Liver (tissue), 7 donors: ENCODE measurements at regions not wholly inside any gene's neighbourhood (a gene's known extent, or its start where the extent isn't known, plus 50 kb on each side); places are given as distances from the start of the nearest gene placed in this dataset.
A peak's percentile ranks its signal among the peaks of the same experiment; 100 is the strongest.

Experiments used
- DNase-seq: peaks from one replicate; pipeline ENCODE4 v3.0.0-alpha.2; 2017; ENCODE audit warnings: low spot score
- H3K27ac ChIP-seq, 2 donors: one replicate each; pipeline ENCODE4 v1.7.0; 2013; ENCODE audit warnings: inconsistent platforms in 2 of 2, low read length in 2 of 2, control low read depth in 1 of 2, low read depth in 1 of 2, mild to moderate bottlenecking in 1 of 2
- H3K27me3 ChIP-seq, 4 donors: one replicate each; pipeline versions ENCODE4 v1.6.1 to v1.7.0; 2013; ENCODE audit warnings: low read length in 3 of 4, inconsistent platforms in 1 of 4, mild to moderate bottlenecking in 1 of 4, moderate library complexity in 1 of 4; ENCODE audit not compliant: control insufficient read depth in 4 of 4, insufficient read depth in 4 of 4
- H3K36me3 ChIP-seq, 4 donors: one replicate each; pipeline versions ENCODE4 v1.6.1 to v1.7.0; 2013; ENCODE audit warnings: low read length in 3 of 4, mild to moderate bottlenecking in 3 of 4, low read depth in 1 of 4, moderate library complexity in 1 of 4; ENCODE audit not compliant: control insufficient read depth in 4 of 4, insufficient read depth in 3 of 4
- H3K4me1 ChIP-seq, 4 donors: one replicate each; pipeline versions ENCODE4 v1.6.1 to v1.7.0; 2013; ENCODE audit warnings: low read length in 3 of 4, mild to moderate bottlenecking in 3 of 4, moderate library complexity in 1 of 4; ENCODE audit not compliant: control insufficient read depth in 4 of 4, insufficient read depth in 4 of 4
- H3K4me3 ChIP-seq, 3 donors: one replicate each; pipeline versions ENCODE4 v1.6.1 to v1.7.0; 2013; ENCODE audit warnings: low read length in 3 of 3, control low read depth in 1 of 3, low read depth in 1 of 3, mild to moderate bottlenecking in 1 of 3
- H3K9ac ChIP-seq, 2 donors: one replicate each; pipeline ENCODE4 v1.7.0; 2013; ENCODE audit warnings: low read length in 2 of 2, mild to moderate bottlenecking in 2 of 2, moderate library complexity in 2 of 2, control low read depth in 1 of 2, low read depth in 1 of 2
- H3K9me3 ChIP-seq, 4 donors: one replicate each; pipeline versions ENCODE4 v1.6.1 to v1.7.0; 2013; ENCODE audit warnings: low read length in 3 of 4; ENCODE audit not compliant: control insufficient read depth in 4 of 4
- EGR1 ChIP-seq, 2 donors: IDR thresholded peaks; 2 replicates each; pipeline ENCODE4 v1.6.1; 2016 to 2018; ENCODE audit warnings: antibody characterized with exemption in 2 of 2, low read depth in 2 of 2
- FOXA2 ChIP-seq: IDR thresholded peaks from 2 replicates; pipeline ENCODE4 v1.6.1; 2016; ENCODE audit warnings: antibody characterized with exemption
- GABPA ChIP-seq, 2 donors: IDR thresholded peaks in 1 of 2; conservative IDR thresholded peaks in 1 of 2; 2 replicates each; pipeline ENCODE4 v1.6.1; 2016; ENCODE audit warnings: antibody characterized with exemption in 2 of 2, mild to moderate bottlenecking in 1 of 2, moderate library complexity in 1 of 2
- HNF4A ChIP-seq, 2 donors: conservative IDR thresholded peaks; 2 replicates each; pipeline ENCODE4 v1.6.1; 2016; ENCODE audit warnings: antibody characterized with exemption in 2 of 2, mild to moderate bottlenecking in 2 of 2
- HNF4G ChIP-seq: IDR thresholded peaks from 2 replicates; pipeline ENCODE4 v1.6.1; 2016; ENCODE audit warnings: antibody characterized with exemption
- NR2F2 ChIP-seq: IDR thresholded peaks from 2 replicates; pipeline ENCODE4 v1.6.1; 2016; ENCODE audit warnings: antibody characterized with exemption
- REST ChIP-seq: IDR thresholded peaks from 2 replicates; pipeline ENCODE4 v1.6.1; 2016; ENCODE audit warnings: antibody characterized with exemption, mild to moderate bottlenecking
- RXRA ChIP-seq, 2 donors: IDR thresholded peaks; 2 replicates each; pipeline ENCODE4 v1.6.1; 2017 to 2018; ENCODE audit warnings: antibody characterized with exemption in 2 of 2, mild to moderate bottlenecking in 1 of 2
- SP1 ChIP-seq: IDR thresholded peaks from 2 replicates; pipeline ENCODE4 v1.6.1; 2018; ENCODE audit warnings: antibody characterized with exemption, mild to moderate bottlenecking
- TAF1 ChIP-seq: conservative IDR thresholded peaks from 2 replicates; pipeline ENCODE4 v1.6.1; 2016; ENCODE audit warnings: antibody characterized with exemption, mild to moderate bottlenecking
- YY1 ChIP-seq: IDR thresholded peaks from 2 replicates; pipeline ENCODE4 v1.6.1; 2016; ENCODE audit warnings: antibody characterized with exemption, mild to moderate bottlenecking
- WGBS: extraction: QIAGEN DNeasy Blood & Tissue Kit; methylation state at CpG from one replicate; pipeline ENCODE4 v1.1.7; 2013; 5-methylcytosine and 5-hydroxymethylcytosine counted together
- TF ChIP-seq, protein P1 (sequence below): IDR thresholded peaks from 2 replicates; pipeline ENCODE4 v1.6.1; 2016; ENCODE audit warnings: antibody characterized with exemption
- donor health status: healthy.
- donor health status: healthy.
- donor health status: healthy.
- donor health status: healthy.

GRCh38 chr2:23322567-23323197, 62.3 kb upstream of the KLHL29 start:
- H3K9me3 ChIP-seq, result no peaks in the 10 kb centered on the region
- H3K27me3 ChIP-seq, result no peaks in the 10 kb centered on the region
- H3K27ac ChIP-seq, result no peak overlapping the region
- 68% methylated on average over 7 of the region's 7 CpGs for WGBS
- no peak for DNase-seq
- H3K9ac ChIP-seq, result no peak overlapping the region
- no peaks in the 10 kb centered on the region for H3K4me1 ChIP-seq
- H3K4me3 ChIP-seq, result no peak overlapping the region
- H3K36me3 ChIP-seq, result no peaks in the 10 kb centered on the region
- TF ChIP-seq NR2F2 (peak; percentile 40), RXRA (IDR thresholded peaks at IDR 0.05) (no peak), TAF1 (no peak)

GRCh38 chr2:23323198-23323916, 61.6 kb upstream of the KLHL29 start:
- Histone ChIP-seq H3K27ac (no peak overlapping the region), H3K36me3 (no peaks in the 10 kb centered on the region), H3K9me3 (no peaks in the 10 kb centered on the region), H3K9ac (no peak overlapping the region), H3K27me3 (no peaks in the 10 kb centered on the region), H3K4me3 (no peak overlapping the region), H3K4me1 (no peaks in the 10 kb centered on the region)
- no peak for DNase-seq
- WGBS, result 77% methylated on average over 19 of the region's 19 CpGs
- no peak for TF ChIP-seq REST
- no peak for TF ChIP-seq YY1
- no peak for TF ChIP-seq GABPA (IDR thresholded peaks at IDR 0.05 in 1 of 2, conservative IDR thresholded peaks at IDR 0.05 in 1 of 2)
- TF ChIP-seq, protein P1, sequence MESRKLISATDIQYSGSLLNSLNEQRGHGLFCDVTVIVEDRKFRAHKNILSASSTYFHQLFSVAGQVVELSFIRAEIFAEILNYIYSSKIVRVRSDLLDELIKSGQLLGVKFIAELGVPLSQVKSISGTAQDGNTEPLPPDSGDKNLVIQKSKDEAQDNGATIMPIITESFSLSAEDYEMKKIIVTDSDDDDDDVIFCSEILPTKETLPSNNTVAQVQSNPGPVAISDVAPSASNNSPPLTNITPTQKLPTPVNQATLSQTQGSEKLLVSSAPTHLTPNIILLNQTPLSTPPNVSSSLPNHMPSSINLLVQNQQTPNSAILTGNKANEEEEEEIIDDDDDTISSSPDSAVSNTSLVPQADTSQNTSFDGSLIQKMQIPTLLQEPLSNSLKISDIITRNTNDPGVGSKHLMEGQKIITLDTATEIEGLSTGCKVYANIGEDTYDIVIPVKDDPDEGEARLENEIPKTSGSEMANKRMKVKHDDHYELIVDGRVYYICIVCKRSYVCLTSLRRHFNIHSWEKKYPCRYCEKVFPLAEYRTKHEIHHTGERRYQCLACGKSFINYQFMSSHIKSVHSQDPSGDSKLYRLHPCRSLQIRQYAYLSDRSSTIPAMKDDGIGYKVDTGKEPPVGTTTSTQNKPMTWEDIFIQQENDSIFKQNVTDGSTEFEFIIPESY, result no peak
- TF ChIP-seq FOXA2, result no peak
- TF ChIP-seq EGR1 (IDR thresholded peaks at IDR 0.05; ENCODE audit: low read depth in 2 of 2), result no peak
- no peak for TF ChIP-seq HNF4G
- no peak for TF ChIP-seq NR2F2
- TF ChIP-seq SP1, result no peak
- no peak for TF ChIP-seq RXRA (IDR thresholded peaks at IDR 0.05)
- TF ChIP-seq HNF4A (conservative IDR thresholded peaks at IDR 0.05), result no peak
